ENCODE measurements at regions not wholly inside any gene's neighbourhood (a gene's known extent, or its start where the extent isn't known, plus 50 kb on each side); places are given as distances from the start of the nearest gene placed in this dataset.

DNA sequence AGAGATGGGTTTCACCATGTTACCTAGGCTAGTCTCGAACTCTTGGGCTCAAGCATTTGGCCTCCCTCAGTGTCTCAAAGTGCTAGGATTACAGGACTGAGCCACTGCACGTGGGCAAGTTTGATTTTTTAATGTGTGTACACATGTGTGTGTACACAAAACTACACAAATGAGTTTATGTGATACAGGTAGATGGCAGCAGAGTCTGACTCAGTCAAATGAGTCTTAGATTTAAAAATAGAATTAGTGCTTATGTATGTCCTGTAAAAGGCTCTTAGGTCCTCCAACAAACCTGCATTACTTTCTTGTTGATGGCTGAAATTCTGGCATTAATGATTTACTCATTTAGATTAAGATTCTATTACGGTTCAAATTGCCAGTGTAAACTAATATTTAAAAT, 293.7 kb downstream of the PCDH17 start:
- ATAC-seq (ENCODE audit: insufficient number of reproducible peaks, low FRiP score, low read depth), result no peak
- no peak for DNase-seq (ENCODE audit: low spot score)
- no peaks in the 10 kb centered on the region for H3K27me3 ChIP-seq (replicated peaks; ENCODE audit: insufficient read depth)
- H3K27ac ChIP-seq, result no peak overlapping the region
- H3K9me3 ChIP-seq, result no peaks in the 10 kb centered on the region
- no peak overlapping the region for H3K4me3 ChIP-seq
- H3K36me3 ChIP-seq, result no peaks in the 10 kb centered on the region
- H3K4me1 ChIP-seq (ENCODE audit: control insufficient read depth in 1 of 2, low read depth in 2 of 2), result no peaks in the 10 kb centered on the region
- TF ChIP-seq, protein P1, sequence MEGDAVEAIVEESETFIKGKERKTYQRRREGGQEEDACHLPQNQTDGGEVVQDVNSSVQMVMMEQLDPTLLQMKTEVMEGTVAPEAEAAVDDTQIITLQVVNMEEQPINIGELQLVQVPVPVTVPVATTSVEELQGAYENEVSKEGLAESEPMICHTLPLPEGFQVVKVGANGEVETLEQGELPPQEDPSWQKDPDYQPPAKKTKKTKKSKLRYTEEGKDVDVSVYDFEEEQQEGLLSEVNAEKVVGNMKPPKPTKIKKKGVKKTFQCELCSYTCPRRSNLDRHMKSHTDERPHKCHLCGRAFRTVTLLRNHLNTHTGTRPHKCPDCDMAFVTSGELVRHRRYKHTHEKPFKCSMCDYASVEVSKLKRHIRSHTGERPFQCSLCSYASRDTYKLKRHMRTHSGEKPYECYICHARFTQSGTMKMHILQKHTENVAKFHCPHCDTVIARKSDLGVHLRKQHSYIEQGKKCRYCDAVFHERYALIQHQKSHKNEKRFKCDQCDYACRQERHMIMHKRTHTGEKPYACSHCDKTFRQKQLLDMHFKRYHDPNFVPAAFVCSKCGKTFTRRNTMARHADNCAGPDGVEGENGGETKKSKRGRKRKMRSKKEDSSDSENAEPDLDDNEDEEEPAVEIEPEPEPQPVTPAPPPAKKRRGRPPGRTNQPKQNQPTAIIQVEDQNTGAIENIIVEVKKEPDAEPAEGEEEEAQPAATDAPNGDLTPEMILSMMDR (IDR thresholded peaks at IDR 0.05), result no peak

DNA sequence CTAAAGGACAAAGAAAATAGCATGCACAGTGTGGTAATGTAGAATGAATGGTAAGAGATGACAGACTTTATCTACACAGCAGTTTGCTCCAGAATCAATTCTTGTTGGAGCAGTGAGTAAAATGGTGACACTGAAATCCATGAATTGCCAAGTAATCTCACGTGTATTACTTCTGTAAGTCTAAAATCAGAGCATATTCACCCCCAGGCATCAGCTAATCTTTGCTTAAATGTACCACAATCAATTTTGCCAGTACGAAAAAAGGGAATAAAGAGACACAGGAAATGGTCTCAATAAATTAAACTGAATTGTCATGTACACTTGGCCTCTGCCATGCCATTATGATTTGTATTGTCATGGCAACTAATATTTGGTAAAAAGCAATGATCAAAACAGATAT, 294.2 kb downstream of the PCDH17 start:
- Histone ChIP-seq H3K36me3 (no peaks in the 10 kb centered on the region), H3K9me3 (no peaks in the 10 kb centered on the region), H3K27ac (no peak overlapping the region), H3K4me3 (no peak overlapping the region), H3K4me1 (ENCODE audit: control insufficient read depth in 1 of 2, low read depth in 2 of 2) (no peaks in the 10 kb centered on the region), H3K27me3 (replicated peaks; ENCODE audit: insufficient read depth) (no peaks in the 10 kb centered on the region)
- DNase-seq (ENCODE audit: low spot score) (no peak), ATAC-seq (ENCODE audit: insufficient number of reproducible peaks, low FRiP score, low read depth) (no peak)
- TF ChIP-seq, protein P1 (IDR thresholded peaks at IDR 0.05), result no peak

DNA sequence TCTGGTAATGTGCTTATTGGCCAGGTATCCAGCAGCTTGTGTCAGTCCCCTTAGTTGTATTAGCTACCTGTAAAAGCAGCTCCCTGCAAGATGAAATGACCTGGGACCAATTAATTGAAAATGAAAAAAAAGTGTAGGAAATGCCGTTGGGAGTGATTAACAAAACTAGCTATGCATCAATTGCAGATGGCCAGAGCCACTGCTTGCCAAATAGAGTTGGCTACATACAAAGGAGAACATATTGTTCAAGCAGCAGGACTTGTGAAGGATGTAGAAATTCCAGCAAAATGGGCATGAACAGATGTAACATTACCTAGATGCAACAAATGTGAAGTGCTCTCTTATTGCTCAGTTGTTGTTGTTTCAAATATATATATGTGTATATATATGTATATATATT, 300.5 kb downstream of the PCDH17 start:
- Histone ChIP-seq H3K4me1 (ENCODE audit: control insufficient read depth in 1 of 2, low read depth in 2 of 2) (no peaks in the 10 kb centered on the region), H3K36me3 (no peaks in the 10 kb centered on the region), H3K27ac (no peak overlapping the region), H3K27me3 (replicated peaks; ENCODE audit: insufficient read depth) (no peaks in the 10 kb centered on the region), H3K4me3 (no peak overlapping the region), H3K9me3 (no peaks in the 10 kb centered on the region)
- ATAC-seq (ENCODE audit: insufficient number of reproducible peaks, low FRiP score, low read depth) (no peak), DNase-seq (ENCODE audit: low spot score) (no peak)
- TF ChIP-seq, protein P1 (IDR thresholded peaks at IDR 0.05), result no peak

DNA sequence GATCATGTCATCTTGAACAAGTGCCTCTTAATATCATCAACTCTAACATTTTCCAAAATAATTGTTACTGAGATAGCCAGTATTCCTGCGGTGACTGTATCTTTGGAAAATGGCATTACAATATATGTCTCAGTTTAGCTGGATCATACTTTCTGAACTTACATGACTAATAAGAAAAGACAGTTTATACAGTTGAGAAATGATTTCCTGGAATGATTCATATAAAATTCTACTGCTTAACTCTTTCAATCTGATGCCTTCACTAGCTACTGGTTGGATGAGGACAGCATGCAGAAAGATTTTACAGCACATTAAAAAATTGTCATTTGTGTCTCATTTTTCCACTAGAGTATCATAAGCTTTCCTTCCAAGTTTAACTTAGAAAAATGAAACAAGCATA, 302.1 kb downstream of the PCDH17 start:
- ATAC-seq (ENCODE audit: insufficient number of reproducible peaks, low FRiP score, low read depth) (no peak), DNase-seq (ENCODE audit: low spot score) (no peak)
- Histone ChIP-seq H3K9me3 (no peaks in the 10 kb centered on the region), H3K4me1 (ENCODE audit: control insufficient read depth in 1 of 2, low read depth in 2 of 2) (no peaks in the 10 kb centered on the region), H3K27me3 (replicated peaks; ENCODE audit: insufficient read depth) (no peaks in the 10 kb centered on the region), H3K4me3 (no peak overlapping the region), H3K27ac (no peak overlapping the region), H3K36me3 (no peaks in the 10 kb centered on the region)
- TF ChIP-seq, protein P1 (IDR thresholded peaks at IDR 0.05), result no peak

DNA sequence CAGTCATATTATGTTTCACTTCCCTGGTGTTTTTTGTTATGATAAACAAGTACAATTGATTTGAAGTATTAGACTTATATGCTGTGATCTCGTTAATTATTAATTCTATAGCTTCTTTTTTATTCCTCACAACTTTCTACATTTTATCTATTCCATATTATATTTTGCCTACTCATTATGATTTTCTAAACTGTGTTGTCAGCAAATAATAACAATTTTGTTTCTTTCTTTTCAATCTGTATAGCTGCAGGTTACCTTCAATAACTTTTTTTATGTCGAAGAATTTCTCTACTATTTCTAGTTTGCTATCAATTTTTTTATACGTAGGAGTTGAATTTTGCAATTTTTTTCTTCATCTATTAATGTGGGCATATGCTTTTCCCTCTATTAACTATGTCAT, 304.4 kb downstream of the PCDH17 start:
- no peak for ATAC-seq (ENCODE audit: insufficient number of reproducible peaks, low FRiP score, low read depth)
- Histone ChIP-seq H3K27ac (no peak overlapping the region), H3K4me3 (no peak overlapping the region), H3K9me3 (no peaks in the 10 kb centered on the region), H3K4me1 (ENCODE audit: control insufficient read depth in 1 of 2, low read depth in 2 of 2) (no peaks in the 10 kb centered on the region), H3K27me3 (replicated peaks; ENCODE audit: insufficient read depth) (no peaks in the 10 kb centered on the region), H3K36me3 (no peaks in the 10 kb centered on the region)
- TF ChIP-seq, protein P1 (IDR thresholded peaks at IDR 0.05), result no peak
- DNase-seq (ENCODE audit: low spot score), result no peak

All from thoracic aorta (tissue), 2 donors.